PC-3 (cell line): ENCODE measurements at regions not wholly inside any gene's neighbourhood (a gene's known extent, or its start where the extent isn't known, plus 50 kb on each side); places are given as distances from the start of the nearest gene placed in this dataset.

Source experiments
- ATAC-seq: fragments of 200-7000 bp; cut with Tn5 transposase; 2 replicates; pipeline ENCODE4 v1.9.1; 2020; ENCODE audit warnings: mild to moderate bottlenecking, moderate library complexity
- BruUV-seq: library from RNA; stranded (reverse); fragments of 400-500 nt; replicated peaks from 2 replicates; lab custom pipeline; 2021; lab: Mats Ljungman, UMichigan
- CTCF ChIA-PET: fragments of 300-600 bp; sonication (Branson Sonifier 250); formaldehyde crosslinking; loops from one replicate; lab custom pipeline; 2022; ENCODE audit warnings: antibody characterized with exemption; lab: Charles Lee
- POLR2A ChIA-PET: fragments of 300-600 bp; sonication (Branson Sonifier 250); formaldehyde crosslinking; loops from one replicate; lab custom pipeline; 2022; ENCODE audit warnings: antibody characterized with exemption; ENCODE audit not compliant: unreplicated experiment; lab: Charles Lee
- DNase-seq: peaks from one replicate; pipeline ENCODE4 v3.0.0-alpha.2; 2015
- H2AFZ ChIP-seq: fragments of 300-600 bp; sonication (generic); 2 replicates; pipeline ENCODE4 v1.6.0; 2016; ENCODE audit warnings: antibody characterized with exemption, low read length
- H3F3A ChIP-seq: fragments of 300-600 bp; sonication (generic); one replicate; pipeline ENCODE4 v1.6.0; 2017; ENCODE audit warnings: antibody characterized with exemption, low read length, control low read depth, mild to moderate bottlenecking; ENCODE audit not compliant: unreplicated experiment
- H3K27ac ChIP-seq: fragments of 300-600 bp; sonication (generic); 2 replicates; pipeline ENCODE4 v1.5.1; 2016; ENCODE audit warnings: mild to moderate bottlenecking, low read length
- H3K27me3 ChIP-seq: fragments of 300-600 bp; sonication (generic); 2 replicates; pipeline ENCODE4 v1.6.1; 2016; ENCODE audit warnings: low read length, mixed read lengths
- H3K36me3 ChIP-seq: fragments of 300-600 bp; sonication (generic); 2 replicates; pipeline ENCODE4 v1.6.1; 2016; ENCODE audit warnings: low read depth, mixed run types, low read length, mixed read lengths
- H3K4me1 ChIP-seq: fragments of 300-600 bp; sonication (generic); 2 replicates; pipeline ENCODE4 v1.5.1; 2016; ENCODE audit warnings: low read length; ENCODE audit not compliant: insufficient read depth
- H3K4me2 ChIP-seq: fragments of 300-600 bp; sonication (generic); 2 replicates; pipeline ENCODE4 v1.6.0; 2016; ENCODE audit warnings: low read length
- H3K4me3 ChIP-seq: fragments of 300-600 bp; sonication (generic); 2 replicates; pipeline ENCODE4 v1.5.1; 2016; ENCODE audit warnings: mild to moderate bottlenecking, low read length, mixed read lengths
- H3K79me2 ChIP-seq: fragments of 300-600 bp; sonication (generic); 2 replicates; pipeline ENCODE4 v1.6.1; 2017; ENCODE audit warnings: low read length, mixed read lengths
- H3K9ac ChIP-seq: fragments of 300-600 bp; sonication (generic); 2 replicates; pipeline ENCODE4 v1.6.0; 2016; ENCODE audit warnings: mild to moderate bottlenecking, low read length
- H3K9me2 ChIP-seq: fragments of 300-600 bp; sonication (generic); replicated peaks from 2 replicates; pipeline ENCODE4 v1.6.1; 2016; ENCODE audit warnings: mixed run types, low read length, mixed read lengths
- H3K9me3 ChIP-seq: fragments of 300-600 bp; sonication (generic); 2 replicates; pipeline ENCODE4 v1.6.1; 2016; ENCODE audit warnings: low read length, mixed read lengths
- H4K20me1 ChIP-seq: fragments of 300-600 bp; sonication (generic); 2 replicates; pipeline ENCODE4 v1.6.1; 2016; ENCODE audit warnings: low read length, mixed read lengths
- EZH2 ChIP-seq: fragments of 300-600 bp; sonication (generic); IDR thresholded peaks from one replicate; pipeline ENCODE4 v1.6.1; 2017; ENCODE audit warnings: antibody characterized with exemption, mild to moderate bottlenecking, low read length; ENCODE audit not compliant: unreplicated experiment
- EZH2phosphoT487 ChIP-seq: fragments of 300-600 bp; sonication (generic); IDR thresholded peaks from 2 replicates; pipeline ENCODE4 v1.6.1; 2018; ENCODE audit warnings: mild to moderate bottlenecking, antibody characterized with exemption, low read length, borderline replicate concordance
- intact Hi-C: fragments of 100-400 bp; cut with micrococcal nuclease; formaldehyde crosslinking; loops from 2 replicates; pipeline ENCODE4 v1.9.0; 2023
- TF ChIP-seq, protein P1 (sequence below): fragments of 300-600 bp; sonication (generic); conservative IDR thresholded peaks from 2 replicates; pipeline ENCODE4 v1.5.1; 2017; ENCODE audit warnings: antibody characterized with exemption, low read depth, mild to moderate bottlenecking, low read length

GRCh38 chr22:44554411-44554810, 56.4 kb upstream of the RTL6 start:
- intact Hi-C loops: no loop called here
- Histone ChIP-seq H3K27ac (no peak overlapping the region), H3K79me2 (no peaks in the 10 kb centered on the region), H3K9ac (no peak overlapping the region), H3K4me1 (peaks cover 16% of the 10 kb centered on the region), H3K27me3 (no peaks in the 10 kb centered on the region), H3K9me2 (no peaks in the 10 kb centered on the region), H2AFZ (no peak overlapping the region), H3K4me3 (no peak overlapping the region), H4K20me1 (no peaks in the 10 kb centered on the region), H3K9me3 (no peaks in the 10 kb centered on the region), H3F3A (no peaks in the 10 kb centered on the region), H3K36me3 (no peaks in the 10 kb centered on the region), H3K4me2 (no peak overlapping the region)
- ChIA-PET POLR2A (no interaction called here), CTCF (no interaction called here)
- TF ChIP-seq EZH2 (no peak), EZH2phosphoT487 (no peak)
- TF ChIP-seq, protein P1, sequence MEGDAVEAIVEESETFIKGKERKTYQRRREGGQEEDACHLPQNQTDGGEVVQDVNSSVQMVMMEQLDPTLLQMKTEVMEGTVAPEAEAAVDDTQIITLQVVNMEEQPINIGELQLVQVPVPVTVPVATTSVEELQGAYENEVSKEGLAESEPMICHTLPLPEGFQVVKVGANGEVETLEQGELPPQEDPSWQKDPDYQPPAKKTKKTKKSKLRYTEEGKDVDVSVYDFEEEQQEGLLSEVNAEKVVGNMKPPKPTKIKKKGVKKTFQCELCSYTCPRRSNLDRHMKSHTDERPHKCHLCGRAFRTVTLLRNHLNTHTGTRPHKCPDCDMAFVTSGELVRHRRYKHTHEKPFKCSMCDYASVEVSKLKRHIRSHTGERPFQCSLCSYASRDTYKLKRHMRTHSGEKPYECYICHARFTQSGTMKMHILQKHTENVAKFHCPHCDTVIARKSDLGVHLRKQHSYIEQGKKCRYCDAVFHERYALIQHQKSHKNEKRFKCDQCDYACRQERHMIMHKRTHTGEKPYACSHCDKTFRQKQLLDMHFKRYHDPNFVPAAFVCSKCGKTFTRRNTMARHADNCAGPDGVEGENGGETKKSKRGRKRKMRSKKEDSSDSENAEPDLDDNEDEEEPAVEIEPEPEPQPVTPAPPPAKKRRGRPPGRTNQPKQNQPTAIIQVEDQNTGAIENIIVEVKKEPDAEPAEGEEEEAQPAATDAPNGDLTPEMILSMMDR: no peak
- DNase-seq (no peak), ATAC-seq (no peak)
- BruUV-seq: no TSS peak

DNA sequence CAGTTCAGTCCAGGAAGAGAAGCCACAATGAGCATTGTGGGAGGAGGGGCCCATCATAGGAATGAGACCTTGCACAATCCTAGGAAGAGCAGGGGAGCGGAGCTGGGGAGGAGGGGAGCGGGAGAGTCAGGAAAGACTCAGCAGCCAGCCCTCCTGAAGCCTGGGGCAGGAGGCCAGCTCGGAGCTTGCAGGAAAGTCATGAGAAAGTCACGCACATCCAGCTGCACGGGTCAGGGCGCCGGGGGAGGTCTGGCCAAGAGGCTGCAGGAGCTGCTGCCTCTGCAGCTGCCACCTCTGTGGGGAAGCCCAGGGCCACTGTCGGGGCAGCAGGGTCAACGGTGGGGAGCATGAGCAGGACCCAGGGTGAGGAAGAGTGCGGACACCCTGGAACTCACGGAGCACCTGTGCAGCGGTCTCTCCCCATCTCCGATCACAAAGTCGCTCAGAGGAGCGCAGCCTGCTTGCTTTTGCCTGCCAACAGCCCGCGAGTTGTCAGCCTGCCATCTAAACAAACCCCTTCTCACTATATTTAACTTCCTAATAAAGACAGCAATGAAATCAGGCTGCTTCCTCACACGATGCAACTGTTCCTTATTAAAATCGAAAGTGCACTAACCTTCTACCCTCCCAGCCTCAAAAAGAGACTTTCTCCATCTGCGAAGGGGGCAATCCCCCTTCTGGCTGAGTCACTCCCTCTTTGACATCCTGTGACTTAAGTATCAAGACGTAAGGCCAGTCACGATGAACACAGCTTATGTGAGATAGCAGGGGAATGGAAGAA, 52.9 kb upstream of the RTL6 start:
- Histone ChIP-seq H3K4me2 (peak overlapping the region; percentile 76), H3K9ac (peak overlapping the region; percentile 73), H3F3A (no peaks in the 10 kb centered on the region), H3K4me1 (peaks cover 12% of the 10 kb centered on the region), H3K9me2 (no peaks in the 10 kb centered on the region), H4K20me1 (no peaks in the 10 kb centered on the region), H2AFZ (peak overlapping the region; percentile 47; the same call in 1 of the 2 replicates), H3K27ac (peak overlapping the region; percentile 95), H3K9me3 (no peaks in the 10 kb centered on the region), H3K36me3 (no peaks in the 10 kb centered on the region), H3K79me2 (no peaks in the 10 kb centered on the region), H3K27me3 (no peaks in the 10 kb centered on the region), H3K4me3 (peak overlapping the region; percentile 61)
- POLR2A ChIA-PET: no interaction called here
- CTCF ChIA-PET: no interaction called here
- BruUV-seq: no TSS peak
- ATAC-seq (peak; percentile 78), DNase-seq (peak; percentile 76)
- TF ChIP-seq, protein P1: no peak
- TF ChIP-seq EZH2phosphoT487 (no peak), EZH2 (no peak)
- intact Hi-C loops: no loop called here

DNA sequence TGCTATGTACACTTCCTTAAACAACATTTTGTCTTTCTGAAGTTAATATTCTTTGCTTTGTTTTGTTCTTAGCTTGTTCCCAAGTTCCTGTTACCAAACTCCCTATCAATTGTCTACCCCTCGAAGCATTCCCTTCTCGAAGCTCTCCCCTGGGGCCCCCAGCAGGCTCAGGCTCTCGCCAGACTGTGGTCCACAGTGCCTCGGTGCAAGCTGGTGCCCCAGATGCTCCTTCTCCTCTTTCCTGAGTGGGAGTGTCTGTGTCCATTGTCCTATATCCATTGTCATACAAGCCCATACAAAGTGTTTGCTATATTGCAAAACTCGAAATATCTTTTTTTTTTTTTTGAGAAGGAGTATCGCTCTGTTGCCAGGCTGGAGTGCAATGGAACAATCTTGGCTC, 51.7 kb upstream of the RTL6 start:
- H3K79me2 ChIP-seq: no peaks in the 10 kb centered on the region
- H3K4me3 ChIP-seq: no peak overlapping the region
- CTCF ChIA-PET: no interaction called here
- TF ChIP-seq EZH2: no peak
- TF ChIP-seq EZH2phosphoT487: no peak
- TF ChIP-seq, protein P1: no peak
- BruUV-seq: no TSS peak
- ATAC-seq (no peak), DNase-seq (no peak)
- H3K4me2 ChIP-seq: no peak overlapping the region
- H3K9ac ChIP-seq: no peak overlapping the region
- H4K20me1 ChIP-seq: no peaks in the 10 kb centered on the region
- no peaks in the 10 kb centered on the region for H3F3A ChIP-seq
- H3K9me3 ChIP-seq: no peaks in the 10 kb centered on the region
- H3K4me1 ChIP-seq: peaks cover 12% of the 10 kb centered on the region
- H3K36me3 ChIP-seq: no peaks in the 10 kb centered on the region
- H3K27me3 ChIP-seq: no peaks in the 10 kb centered on the region
- no peaks in the 10 kb centered on the region for H3K9me2 ChIP-seq
- H3K27ac ChIP-seq: no peak overlapping the region
- POLR2A ChIA-PET: no interaction called here
- H2AFZ ChIP-seq: no peak overlapping the region
- intact Hi-C loops: no loop called here
